NCI-H82 treated with DMSO at 0.1 percent for 48 hours (cell line): ENCODE measurements at regions not wholly inside any gene's neighbourhood (a gene's known extent, or its start where the extent isn't known, plus 50 kb on each side); places are given as distances from the start of the nearest gene placed in this dataset.
"Not testable (repeated sequence)": the region's sequence is repeated elsewhere in the genome, so short reads cannot be mapped to it uniquely, and the experiment has no call there.

Experiments used
- DNase-seq: peaks from one replicate; lab custom pipeline; 2025; ENCODE audit not compliant: unreplicated experiment; lab: John Stamatoyannopoulos, UW

DNA sequence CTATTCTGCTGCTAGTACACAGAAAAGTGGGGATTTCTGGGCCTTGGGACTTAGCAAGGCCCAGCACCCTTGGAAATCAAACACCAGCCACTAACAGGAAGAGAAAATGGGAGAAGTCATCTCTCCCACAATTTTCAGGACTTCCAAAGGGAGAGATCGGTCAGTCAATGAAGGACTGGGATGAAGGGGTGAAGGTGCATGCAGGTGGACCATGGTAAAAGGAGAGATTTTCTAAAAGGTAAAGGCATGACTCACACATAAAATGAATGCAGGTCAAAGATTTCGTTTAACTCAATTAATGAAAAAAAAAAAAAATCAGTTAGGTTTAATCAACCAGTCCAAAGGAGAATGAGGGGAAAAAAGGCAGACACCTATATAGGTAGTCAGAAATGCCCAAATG is 176.4 kb upstream of the PROK2 start:
- DNase-seq: no peak

DNA sequence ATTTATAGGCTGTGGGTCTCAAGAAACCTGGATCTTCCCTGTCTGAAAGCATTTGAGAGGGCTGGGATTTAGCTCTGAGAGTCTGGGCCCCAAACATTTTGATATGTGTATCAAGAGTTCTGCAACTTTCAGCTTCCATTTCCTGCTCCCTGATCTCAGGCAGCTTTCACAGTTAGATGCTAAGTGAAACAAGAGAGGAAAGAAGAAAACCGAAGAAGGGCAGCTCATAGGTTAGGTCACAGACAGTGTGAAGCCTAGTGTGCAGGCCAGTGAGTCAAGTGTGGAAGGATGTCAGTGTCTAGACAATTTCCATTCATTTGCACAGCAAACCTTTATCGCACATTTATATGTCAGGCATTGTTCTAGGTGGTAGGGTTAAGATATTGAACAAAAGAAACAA is 173.6 kb upstream of the PROK2 start:
- DNase-seq: no peak

DNA sequence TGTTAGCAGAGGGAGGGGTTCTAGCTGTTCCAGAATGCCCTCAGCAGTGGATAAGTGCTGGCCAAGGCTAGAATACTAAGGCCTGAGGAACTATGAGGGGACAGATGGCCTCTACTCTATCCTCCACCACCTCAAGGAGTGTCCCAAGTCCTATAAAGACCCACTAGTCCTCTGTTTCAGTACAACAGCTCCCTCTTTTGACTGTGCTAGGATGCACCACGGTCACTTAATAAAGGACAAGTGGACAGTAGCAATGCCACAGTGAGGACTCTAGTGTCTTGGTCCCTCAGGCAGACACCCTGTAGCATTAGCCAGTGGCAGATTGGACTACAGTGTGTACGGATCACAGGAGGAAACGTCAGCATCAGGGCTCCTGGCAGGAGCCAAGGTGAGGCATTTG is 171.8 kb upstream of the PROK2 start:
- DNase-seq: no peak

DNA sequence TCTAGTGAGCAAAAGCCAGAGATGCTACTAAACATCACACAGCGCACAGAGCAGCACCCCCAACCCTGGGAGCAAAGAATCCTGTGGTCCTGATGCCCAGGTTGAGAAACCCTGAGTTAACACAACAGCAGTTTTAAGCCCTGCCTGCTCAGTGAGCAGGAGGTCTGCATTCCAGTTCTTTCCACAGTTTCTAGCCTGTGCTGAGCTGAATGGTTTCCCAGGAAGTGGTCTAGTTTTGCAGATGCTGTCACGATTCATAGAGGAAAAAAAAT is 171.1 kb upstream of the PROK2 start:
- DNase-seq: no peak

DNA sequence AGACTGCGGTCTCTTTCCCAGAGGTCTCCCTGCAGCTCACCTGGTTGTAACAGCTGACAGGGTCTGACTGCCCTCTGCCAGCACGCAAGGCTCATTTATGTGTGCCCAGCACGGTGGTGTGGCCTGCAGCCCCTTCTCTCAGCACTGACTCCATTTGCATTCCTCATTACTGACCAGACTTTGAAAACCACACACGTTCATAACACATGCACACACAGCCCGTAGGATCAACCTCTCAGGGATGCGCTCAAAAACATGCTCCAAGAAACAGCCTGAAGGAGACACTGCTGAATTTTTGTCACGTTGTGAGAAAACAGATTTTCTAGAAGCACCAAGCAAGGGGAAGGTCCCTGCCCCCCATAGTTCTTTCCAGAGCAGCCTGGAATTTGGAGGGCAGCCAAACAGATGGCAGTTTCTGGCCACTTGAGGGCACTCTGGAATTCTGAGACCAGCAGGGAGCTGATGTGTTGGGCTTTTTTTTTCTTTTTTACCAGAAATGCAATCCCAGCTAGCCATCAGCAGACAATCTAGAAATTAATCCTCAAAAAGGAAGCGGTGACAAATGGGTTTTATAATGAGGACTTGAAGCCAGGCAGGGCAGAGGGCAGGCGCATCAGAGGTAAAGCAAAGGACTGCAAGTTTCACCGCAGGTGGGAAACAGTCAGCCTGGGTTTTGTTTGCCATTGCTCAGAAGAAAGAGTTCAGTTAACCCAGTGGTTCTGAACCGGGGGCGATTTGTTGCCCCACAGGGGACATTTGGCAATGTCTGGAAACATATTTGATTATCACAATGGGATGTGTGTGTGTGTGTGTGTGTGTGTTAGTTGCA is 170.5 kb upstream of the PROK2 start:
- DNase-seq: peak; percentile 60

DNA sequence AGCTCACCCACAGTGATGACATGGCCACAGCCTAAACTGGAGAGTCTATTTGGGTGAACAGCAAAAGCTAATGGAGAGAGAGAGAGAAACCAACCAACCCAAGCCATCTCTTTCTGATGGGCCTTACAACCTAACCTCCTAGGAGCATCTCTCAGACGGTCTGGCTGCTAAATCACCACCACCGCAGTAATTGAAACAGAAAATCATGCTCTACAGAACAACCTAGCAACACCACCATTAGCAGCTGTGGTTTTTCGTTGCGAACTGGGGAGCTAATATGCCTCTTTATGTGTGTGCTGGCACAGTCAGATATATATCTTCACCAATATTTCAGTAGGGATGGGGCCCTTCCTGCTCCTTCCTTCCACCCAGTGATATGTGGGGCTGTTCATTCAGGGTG is 166.9 kb upstream of the PROK2 start:
- DNase-seq: no peak

DNA sequence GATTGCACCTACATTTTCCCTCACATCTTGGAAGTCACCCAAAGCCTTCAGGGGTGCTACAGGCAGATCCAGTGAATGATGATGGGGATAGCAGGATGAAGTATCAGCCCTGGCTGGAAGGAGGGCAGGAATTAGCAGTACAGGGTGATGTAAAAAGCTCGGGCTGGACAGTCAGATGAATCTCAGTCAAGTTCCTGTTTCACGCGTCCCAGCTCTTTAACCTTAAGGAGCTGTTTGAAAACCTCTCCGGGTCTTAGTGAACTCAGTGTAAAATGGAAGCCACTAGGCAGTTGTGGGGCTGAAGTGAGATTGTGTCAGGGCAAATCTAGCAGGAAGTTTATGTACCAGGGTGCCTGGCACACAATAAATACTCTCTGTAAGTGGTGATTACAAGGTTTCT is 166.4 kb upstream of the PROK2 start:
- DNase-seq: no peak

DNA sequence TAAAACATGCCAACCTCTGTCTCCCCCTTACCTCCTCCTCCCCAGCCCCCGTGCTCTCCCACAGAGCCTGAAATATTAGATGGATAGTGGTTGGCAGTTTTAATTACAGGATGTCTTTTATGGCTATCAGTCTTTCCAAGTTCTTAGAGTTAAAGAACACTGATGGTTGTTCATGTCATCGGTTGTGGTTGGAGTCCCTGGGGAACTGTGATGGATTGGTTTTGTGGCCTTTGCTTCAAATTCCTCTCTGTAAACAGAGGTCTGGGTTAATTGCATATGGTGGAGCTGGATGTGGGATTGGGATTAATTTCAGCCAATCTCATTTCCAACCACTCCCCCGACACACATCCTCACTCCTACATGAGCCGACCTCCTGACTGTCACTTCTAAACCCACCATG is 164.5 kb upstream of the PROK2 start:
- DNase-seq: no peak

DNA sequence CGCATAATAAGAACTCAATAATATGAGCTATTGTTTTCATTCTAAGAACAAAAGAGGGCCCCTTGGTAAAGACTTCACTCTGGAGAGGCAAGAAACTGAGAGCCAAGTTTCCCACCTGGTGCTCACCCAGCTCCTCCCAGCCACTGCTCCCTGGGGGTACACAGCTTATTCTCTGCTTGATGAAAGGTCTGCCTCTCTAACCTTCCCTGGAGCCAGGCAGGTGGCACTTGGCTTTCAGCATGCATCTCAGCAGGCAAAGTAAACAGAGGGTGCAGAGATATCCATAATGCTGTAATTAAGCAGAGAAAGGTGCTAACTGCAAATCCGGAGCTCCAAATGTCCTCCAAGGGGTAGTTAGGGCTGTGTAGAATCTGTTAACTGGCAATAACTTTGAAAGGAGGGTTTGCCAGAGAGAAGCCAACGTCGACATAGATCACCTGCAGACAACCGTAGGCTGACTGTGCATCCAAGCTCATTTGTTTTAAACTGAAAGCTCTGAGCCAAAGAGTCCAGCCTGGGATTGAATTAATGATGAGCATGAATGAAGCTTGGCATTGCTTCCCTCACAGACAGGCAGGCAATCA is 159.6 kb upstream of the PROK2 start:
- no peak for DNase-seq

DNA sequence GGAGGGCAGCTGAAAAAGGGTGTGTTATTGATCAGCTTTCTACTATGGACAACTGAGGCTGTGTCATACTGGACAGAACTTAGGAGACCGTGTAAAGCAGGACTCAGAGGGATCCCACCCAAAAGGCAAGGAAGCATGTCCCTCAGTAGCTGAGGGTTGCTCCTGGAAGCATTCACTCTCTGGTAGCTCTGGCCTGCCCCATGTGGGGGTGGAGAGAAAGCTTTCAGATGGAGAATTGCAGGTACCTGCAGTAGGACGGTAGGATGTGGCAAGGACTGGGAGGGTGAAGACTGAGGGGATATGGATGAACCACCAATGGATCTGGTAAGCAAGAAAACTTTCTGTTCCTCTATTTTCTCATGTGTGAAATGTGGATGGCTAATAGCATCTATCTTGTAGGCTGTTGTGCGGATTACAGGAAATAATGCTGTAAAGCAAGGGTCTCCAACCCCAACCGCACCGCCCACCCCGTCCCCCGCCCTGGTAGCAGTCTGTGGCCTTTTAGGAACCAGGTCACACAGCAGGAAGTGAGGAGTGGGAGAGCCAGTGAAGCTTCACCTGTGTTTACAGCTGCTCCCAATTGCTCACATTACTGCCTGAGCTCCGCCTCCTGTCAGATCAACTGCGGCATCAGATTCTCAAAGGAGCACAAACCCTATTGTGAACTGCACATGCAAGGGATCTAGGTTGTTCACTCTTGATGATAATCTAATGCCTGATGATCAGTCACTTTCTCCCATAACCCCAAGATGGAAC is 157.7 kb upstream of the PROK2 start:
- DNase-seq: no peak

DNA sequence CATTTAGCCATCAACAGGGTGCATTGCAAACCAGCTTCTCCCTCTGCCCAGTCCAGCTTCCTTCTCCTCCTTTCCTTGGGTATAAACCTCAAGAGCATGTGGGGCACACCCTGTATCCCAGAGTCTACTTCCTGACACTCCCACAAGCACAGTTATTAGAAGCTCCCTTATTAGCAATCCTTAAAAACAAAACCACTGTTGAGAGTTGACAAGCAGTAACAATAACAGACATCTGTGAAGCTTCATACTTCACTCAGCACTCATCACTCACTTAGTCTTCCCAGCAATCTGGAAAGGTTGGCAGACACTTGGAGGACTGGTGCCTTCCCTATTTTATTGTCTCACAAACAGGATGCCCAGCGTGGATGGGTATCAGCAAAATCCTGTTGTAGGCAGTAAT is 155.5 kb upstream of the PROK2 start:
- no peak for DNase-seq

DNA sequence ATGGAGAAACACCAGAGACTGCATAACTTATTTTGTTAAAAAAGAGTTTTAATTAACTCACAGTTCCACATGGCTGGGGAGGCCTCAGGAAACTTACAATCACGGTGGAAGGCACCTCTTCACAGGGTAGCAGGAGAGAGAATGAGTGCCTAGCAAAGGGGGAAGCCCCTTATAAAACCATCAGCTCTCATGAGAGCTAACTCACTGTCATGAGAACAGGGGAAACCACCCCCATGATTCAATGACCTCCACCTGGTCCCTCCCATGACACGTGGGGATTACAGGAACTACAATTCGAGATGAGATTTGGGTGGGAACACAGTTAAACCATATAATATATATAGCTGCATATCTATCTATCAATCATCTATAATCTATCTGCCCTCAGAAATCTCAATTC is 153.1 kb upstream of the PROK2 start:
- not testable (repeated sequence) for DNase-seq

DNA sequence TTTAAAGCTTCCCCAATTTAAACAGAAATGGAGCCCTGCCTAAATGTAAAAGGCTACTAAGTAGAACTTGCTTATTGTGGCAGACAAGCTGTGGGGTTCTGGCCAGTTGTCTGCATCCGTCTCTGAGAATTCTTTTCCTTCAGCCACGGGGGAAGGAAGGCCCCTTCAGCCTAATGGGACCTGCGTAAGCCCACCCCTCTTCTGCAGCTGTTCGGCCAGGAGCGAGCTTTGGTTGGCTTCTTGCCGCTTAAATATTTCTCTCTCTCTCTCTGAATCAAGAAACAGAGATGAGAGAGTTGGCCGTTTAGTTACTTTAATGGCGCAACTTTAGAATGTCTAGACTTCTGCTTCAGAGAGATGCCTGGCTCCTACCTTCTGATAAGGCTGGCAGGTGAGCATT is 151.7 kb upstream of the PROK2 start:
- no peak for DNase-seq

DNA sequence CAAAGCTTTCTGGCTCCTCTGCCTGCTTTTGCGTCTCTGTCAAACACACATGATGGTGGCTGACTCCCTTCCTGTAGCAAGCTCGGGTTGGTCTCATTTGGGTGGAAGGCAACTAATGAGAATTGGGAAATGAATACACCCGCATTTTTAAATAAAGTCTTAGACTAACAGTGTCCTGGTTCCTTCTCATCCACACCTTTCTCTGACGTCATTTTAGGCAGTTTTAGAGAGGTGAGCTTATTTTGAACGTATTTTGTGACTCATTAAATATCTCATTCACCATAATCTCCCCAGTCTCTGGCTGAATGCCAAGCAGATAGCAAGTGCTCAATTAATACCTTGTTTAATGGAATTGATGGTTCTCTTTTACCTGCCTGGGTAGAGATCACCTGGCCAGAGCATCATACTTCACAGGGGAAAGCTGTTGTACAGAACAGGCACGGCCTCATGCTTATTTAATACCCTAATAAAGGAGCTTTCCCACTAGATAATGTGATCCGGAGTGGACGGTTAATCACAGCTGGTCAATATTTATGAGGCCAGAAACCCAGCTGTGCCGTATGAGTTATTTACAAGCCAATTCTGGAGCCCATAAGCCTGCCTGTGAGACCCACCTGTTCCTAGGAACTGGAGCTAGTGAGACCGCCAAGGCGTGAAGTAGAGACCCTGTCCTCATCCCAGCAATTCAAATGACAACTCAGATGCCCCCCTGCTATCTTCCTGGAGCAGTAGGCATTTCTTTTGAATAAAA is 149.7 kb upstream of the PROK2 start:
- no peak for DNase-seq

DNA sequence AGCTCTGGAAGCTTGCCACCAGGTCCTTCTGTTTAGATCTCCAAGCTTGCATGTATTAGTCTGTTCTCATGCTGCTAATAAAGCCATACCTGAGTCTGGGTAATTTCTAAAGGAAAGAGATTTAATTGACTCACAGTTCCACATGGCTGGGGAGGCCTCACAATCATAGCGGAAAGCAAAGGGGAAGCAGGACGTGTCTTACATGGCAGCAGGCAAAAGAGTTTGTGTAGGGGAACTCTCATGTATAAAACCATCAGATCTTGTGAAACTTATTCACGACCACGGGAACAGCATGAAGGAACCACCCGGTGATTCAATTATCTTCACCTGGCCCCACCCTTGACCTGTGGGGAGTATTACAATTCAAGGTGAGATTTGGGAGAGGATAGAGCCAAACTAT is 147.0 kb upstream of the PROK2 start:
- no peak for DNase-seq

DNA sequence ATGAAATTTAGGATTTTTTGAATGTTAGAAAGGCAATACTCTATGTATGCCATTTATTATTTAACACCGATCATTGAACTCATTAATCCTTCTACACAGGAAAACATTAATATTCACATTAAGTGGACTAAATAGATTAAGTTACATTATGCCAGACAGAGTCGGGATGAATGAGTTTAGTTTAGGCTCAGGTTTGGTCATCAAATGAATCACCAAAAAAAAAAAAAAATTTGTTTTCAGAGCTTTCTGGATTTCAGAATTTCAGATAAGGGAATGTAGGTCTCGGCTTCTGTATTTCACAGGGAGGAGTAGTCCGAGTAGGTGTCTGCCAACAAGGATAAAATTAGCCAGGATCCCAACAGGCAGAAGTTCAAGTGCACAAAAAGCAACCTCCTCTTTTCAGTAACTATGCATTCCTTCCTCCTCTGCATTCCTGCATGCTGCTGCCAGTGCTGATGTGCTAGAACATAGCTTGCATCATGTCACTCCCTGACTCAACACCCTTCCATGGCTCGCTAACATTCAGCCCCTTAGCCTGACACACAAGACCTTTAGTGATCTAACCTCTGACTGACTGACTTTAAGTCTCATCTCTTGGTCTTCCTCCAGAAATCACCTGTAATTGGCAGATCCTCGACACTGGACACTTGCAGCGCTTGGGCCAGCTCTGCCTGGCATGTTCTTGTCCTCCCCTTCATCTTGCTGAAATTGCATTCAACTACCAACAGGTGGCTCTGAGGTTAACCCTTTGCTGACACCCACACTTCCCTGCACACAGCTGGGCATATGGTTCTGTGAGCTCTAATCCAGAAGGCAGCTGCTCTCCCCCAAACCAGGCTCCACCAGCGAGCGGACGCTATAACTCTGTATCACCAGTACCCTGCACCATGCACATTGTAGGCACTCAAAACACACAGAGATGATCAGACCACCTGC is 145.4 kb upstream of the PROK2 start:
- peak; percentile 92 for DNase-seq

DNA sequence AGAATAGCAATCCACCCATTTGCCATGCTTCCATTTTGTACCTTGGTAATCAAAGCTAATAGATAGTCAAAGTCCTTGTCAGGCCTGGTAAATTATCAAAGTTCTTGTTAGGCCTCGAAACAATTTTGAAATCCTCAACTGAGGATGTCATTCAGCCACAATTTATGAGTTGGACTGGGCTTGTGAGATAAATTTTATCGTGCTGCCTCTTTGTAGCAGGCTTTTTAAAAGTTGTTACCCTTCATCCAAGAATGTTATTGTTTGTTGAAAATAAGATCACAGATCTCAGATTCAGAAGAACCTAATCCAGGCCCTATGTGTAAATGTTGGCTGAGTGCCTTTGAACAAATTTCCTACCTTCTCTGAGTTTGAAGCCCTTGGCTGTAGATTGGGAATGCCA is 143.3 kb upstream of the PROK2 start:
- DNase-seq: no peak

DNA sequence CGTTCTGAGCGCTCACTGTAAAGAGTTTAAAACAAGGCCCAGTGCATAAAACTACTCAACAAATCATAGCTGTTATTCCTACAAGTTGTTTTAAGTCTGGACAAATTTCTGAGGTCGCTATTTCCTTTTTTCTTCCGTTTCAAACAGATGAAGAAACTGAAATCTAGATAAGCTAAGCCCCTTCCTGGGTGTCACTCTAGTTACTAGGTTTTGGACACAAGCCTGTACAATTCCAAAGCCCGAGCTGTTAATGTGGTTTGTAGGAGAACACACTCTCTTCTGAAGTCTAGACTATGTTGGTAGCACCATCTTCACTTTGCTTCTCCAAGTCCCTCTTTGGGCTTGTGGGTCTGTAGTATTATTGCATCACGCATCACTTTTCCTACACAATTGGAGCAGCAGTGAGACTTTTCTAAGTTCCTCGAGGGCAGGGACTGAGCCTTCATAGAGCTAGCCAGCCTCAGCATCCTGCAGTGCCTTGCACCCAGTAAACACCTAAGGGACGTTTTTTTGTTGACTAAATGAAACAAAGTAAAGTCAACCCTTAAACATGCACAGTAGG is 142.6 kb upstream of the PROK2 start:
- no peak for DNase-seq

DNA sequence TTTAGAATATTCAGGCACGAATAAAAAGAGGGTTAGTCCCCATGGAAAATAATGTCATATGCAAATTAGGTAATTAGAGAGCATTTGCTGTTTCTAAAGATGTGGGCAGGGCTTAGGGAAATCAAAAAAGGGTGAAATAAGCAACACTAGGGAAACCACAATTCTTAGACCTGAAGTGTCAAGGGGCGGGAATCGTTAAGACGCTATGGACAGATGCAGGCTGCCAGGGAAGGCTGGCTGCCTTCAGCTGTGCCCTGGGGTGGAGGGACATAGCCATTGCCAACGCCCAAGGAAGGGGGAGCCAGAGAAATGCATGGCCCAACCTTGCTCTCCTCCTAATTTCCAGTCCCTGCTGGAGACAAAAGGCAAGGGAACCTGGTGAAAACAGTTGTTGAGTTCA is 141.7 kb upstream of the PROK2 start:
- DNase-seq: no peak

DNA sequence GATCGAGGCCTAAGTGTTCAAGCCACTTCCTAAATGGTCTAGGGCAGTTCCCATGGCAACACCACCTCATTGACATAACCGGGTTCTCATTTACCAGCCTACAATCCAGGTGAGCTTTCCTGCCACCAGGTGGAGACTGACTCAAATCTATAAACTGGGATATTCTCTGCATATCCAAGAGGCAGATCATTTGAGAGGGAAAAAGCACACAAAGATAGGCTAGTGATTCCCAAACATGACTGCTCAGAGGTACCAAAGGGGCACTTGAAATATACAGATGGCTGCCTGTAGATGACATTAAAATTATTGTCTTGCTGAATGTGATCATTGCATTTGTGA is 141.3 kb upstream of the PROK2 start:
- peak; percentile 8 for DNase-seq
